HepG2 (cell line): ENCODE measurements at regions not wholly inside any gene's neighbourhood (a gene's known extent, or its start where the extent isn't known, plus 50 kb on each side); places are given as distances from the start of the nearest gene placed in this dataset.

Experiments used
- EP300 ChIP-seq, 3 experiments: sonication (generic) in 1 of 3; formaldehyde crosslinking in 1 of 3; IDR thresholded peaks; 2 replicates each; pipeline versions ENCODE4 v1.5.1 to v1.6.1; 2011 to 2020; ENCODE audit warnings: low read depth in 2 of 3, low read length in 2 of 3, borderline replicate concordance in 1 of 3, improper control_type of control experiment in 1 of 3, mild to moderate bottlenecking in 1 of 3, missing genetic modification reagents in 1 of 3, moderate library complexity in 1 of 3
- FOXA3 ChIP-seq: IDR thresholded peaks from 2 replicates; pipeline ENCODE4 v1.6.1; 2016; ENCODE audit warnings: missing genetic modification reagents, missing compliant biosample characterization
- GATAD2A ChIP-seq: IDR thresholded peaks from 2 replicates; pipeline ENCODE4 v1.6.1; 2016
- HDAC2 ChIP-seq: sonication (generic); formaldehyde crosslinking; IDR thresholded peaks from 2 replicates; pipeline ENCODE4 v1.4.0; 2020; ENCODE audit warnings: missing genetic modification reagents
- LCORL ChIP-seq, 2 experiments: fragments of 450-650 bp in 1 of 2; sonication (generic) in 1 of 2; formaldehyde crosslinking in 1 of 2; IDR thresholded peaks; 2 replicates each; pipeline versions ENCODE4 v1.5.0 to v1.6.1; 2017 to 2020; ENCODE audit warnings: antibody characterized with exemption in 1 of 2, missing genetic modification reagents in 1 of 2
- MAFF ChIP-seq: IDR thresholded peaks from 2 replicates; pipeline ENCODE4 v1.6.1; 2011; ENCODE audit warnings: low read depth, low read length, improper control_type of control experiment
- MAFG ChIP-seq: sonication (generic); formaldehyde crosslinking; IDR thresholded peaks from 2 replicates; pipeline ENCODE4 v1.5.1; 2020; ENCODE audit warnings: mild to moderate bottlenecking, missing genetic modification reagents
- MAFK ChIP-seq, 2 experiments: IDR thresholded peaks in 1 of 2; conservative IDR thresholded peaks in 1 of 2; 2 replicates each; pipeline ENCODE4 v1.6.1; 2011; ENCODE audit warnings: improper control_type of control experiment in 2 of 2, low read length in 2 of 2
- MAZ ChIP-seq, 2 experiments: sonication (generic) in 1 of 2; formaldehyde crosslinking in 1 of 2; IDR thresholded peaks; 2 replicates each; pipeline versions ENCODE4 v1.5.0 to v1.6.1; 2012 to 2020; ENCODE audit warnings: low read depth in 2 of 2, mild to moderate bottlenecking in 2 of 2, borderline replicate concordance in 1 of 2, improper control_type of control experiment in 1 of 2, low read length in 1 of 2, missing genetic modification reagents in 1 of 2, moderate library complexity in 1 of 2
- MIER3 ChIP-seq: IDR thresholded peaks from 2 replicates; pipeline ENCODE4 v1.6.1; 2016; ENCODE audit warnings: missing compliant biosample characterization, borderline replicate concordance
- MXI1 ChIP-seq: IDR thresholded peaks from 3 replicates; pipeline ENCODE4 v1.6.1; 2012; ENCODE audit warnings: low read depth, low read length, inconsistent platforms, borderline replicate concordance
- NAIF1 ChIP-seq: sonication (generic); formaldehyde crosslinking; IDR thresholded peaks from 2 replicates; pipeline ENCODE4 v1.5.0; 2020; ENCODE audit warnings: mild to moderate bottlenecking, missing genetic modification reagents, borderline replicate concordance
- NFE2 ChIP-seq: sonication (generic); formaldehyde crosslinking; IDR thresholded peaks from 2 replicates; pipeline ENCODE4 v1.4.0; 2020; ENCODE audit warnings: missing genetic modification reagents
- NR2C2 ChIP-seq: sonication (generic); formaldehyde crosslinking; IDR thresholded peaks from 2 replicates; pipeline ENCODE4 v1.4.0; 2020; ENCODE audit warnings: missing genetic modification reagents, mild to moderate bottlenecking, moderate library complexity, borderline replicate concordance
- NR2F6 ChIP-seq, 2 experiments: IDR thresholded peaks; 2 replicates each; pipeline ENCODE4 v1.6.1; 2016; ENCODE audit warnings: antibody characterized with exemption in 1 of 2, mild to moderate bottlenecking in 1 of 2
- RBFOX2 ChIP-seq: fragments of 200-400 bp; formaldehyde crosslinking; IDR thresholded peaks from 2 replicates; pipeline ENCODE4 v1.6.1; 2017; ENCODE audit warnings: low read depth, mild to moderate bottlenecking, low read length
- RXRB ChIP-seq: IDR thresholded peaks from 2 replicates; pipeline ENCODE4 v1.6.1; 2016; ENCODE audit warnings: borderline replicate concordance, missing genetic modification reagents, missing compliant biosample characterization
- SALL1 ChIP-seq: sonication (generic); formaldehyde crosslinking; IDR thresholded peaks from 2 replicates; pipeline ENCODE4 v1.8.0; 2022; ENCODE audit warnings: mild to moderate bottlenecking, missing genetic modification reagents
- TCF7 ChIP-seq: sonication (generic); IDR thresholded peaks from 2 replicates; pipeline ENCODE4 v1.6.1; 2016; ENCODE audit warnings: antibody characterized with exemption, low read depth
- YY1 ChIP-seq: IDR thresholded peaks from 2 replicates; pipeline ENCODE4 v1.6.1; 2011; ENCODE audit warnings: low read length, low read depth, moderate library complexity, mild to moderate bottlenecking; ENCODE audit not compliant: insufficient read depth, insufficient replicate concordance
- ZMYM3 ChIP-seq: sonication (generic); formaldehyde crosslinking; IDR thresholded peaks from 2 replicates; pipeline ENCODE4 v1.5.1; 2020; ENCODE audit warnings: mild to moderate bottlenecking, missing genetic modification reagents
- ZNF256 ChIP-seq: sonication (generic); formaldehyde crosslinking; conservative IDR thresholded peaks from 2 replicates; pipeline ENCODE4 v1.4.0; 2020; ENCODE audit warnings: missing genetic modification reagents
- ZNF460 ChIP-seq: sonication (generic); formaldehyde crosslinking; IDR thresholded peaks from 2 replicates; pipeline ENCODE4 v1.5.1; 2020; ENCODE audit warnings: missing genetic modification reagents, mild to moderate bottlenecking, borderline replicate concordance
- TF ChIP-seq, protein P1 (sequence below): IDR thresholded peaks from 2 replicates; pipeline ENCODE4 v1.4.0; 2020; ENCODE audit warnings: mild to moderate bottlenecking, missing genetic modification reagents
- TF ChIP-seq, protein P2 (sequence below): sonication (generic); formaldehyde crosslinking; conservative IDR thresholded peaks from 2 replicates; pipeline ENCODE4 v1.4.0; 2020; ENCODE audit warnings: missing genetic modification reagents
- TF ChIP-seq, protein P3 (sequence below): sonication (generic); formaldehyde crosslinking; IDR thresholded peaks from 2 replicates; pipeline ENCODE4 v1.5.0; 2020; ENCODE audit warnings: missing genetic modification reagents

DNA sequence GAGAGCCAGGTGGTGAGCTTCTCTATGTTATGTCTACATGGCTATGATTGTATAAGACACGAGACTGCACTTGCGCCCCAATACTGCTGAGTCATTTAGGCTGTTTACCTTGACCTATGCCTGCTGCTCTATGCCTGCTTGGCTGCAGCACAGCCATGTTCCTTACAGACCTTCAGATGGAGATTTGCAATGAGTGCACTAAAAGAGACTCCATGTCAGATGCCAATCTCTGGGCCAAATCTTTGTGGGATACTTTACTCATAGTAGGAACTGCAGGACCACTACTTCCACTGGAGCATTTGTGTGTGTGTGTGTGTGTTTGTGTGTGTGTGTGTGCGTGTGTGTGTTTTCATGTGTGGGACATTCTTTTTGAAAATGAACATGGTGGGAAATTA is 50.0 kb upstream of the KMT2E start (continued):
- TF ChIP-seq, protein P1, sequence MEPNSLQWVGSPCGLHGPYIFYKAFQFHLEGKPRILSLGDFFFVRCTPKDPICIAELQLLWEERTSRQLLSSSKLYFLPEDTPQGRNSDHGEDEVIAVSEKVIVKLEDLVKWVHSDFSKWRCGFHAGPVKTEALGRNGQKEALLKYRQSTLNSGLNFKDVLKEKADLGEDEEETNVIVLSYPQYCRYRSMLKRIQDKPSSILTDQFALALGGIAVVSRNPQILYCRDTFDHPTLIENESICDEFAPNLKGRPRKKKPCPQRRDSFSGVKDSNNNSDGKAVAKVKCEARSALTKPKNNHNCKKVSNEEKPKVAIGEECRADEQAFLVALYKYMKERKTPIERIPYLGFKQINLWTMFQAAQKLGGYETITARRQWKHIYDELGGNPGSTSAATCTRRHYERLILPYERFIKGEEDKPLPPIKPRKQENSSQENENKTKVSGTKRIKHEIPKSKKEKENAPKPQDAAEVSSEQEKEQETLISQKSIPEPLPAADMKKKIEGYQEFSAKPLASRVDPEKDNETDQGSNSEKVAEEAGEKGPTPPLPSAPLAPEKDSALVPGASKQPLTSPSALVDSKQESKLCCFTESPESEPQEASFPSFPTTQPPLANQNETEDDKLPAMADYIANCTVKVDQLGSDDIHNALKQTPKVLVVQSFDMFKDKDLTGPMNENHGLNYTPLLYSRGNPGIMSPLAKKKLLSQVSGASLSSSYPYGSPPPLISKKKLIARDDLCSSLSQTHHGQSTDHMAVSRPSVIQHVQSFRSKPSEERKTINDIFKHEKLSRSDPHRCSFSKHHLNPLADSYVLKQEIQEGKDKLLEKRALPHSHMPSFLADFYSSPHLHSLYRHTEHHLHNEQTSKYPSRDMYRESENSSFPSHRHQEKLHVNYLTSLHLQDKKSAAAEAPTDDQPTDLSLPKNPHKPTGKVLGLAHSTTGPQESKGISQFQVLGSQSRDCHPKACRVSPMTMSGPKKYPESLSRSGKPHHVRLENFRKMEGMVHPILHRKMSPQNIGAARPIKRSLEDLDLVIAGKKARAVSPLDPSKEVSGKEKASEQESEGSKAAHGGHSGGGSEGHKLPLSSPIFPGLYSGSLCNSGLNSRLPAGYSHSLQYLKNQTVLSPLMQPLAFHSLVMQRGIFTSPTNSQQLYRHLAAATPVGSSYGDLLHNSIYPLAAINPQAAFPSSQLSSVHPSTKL (CRISPR knock-in tag), result peak; percentile 74
- TF ChIP-seq, protein P2, sequence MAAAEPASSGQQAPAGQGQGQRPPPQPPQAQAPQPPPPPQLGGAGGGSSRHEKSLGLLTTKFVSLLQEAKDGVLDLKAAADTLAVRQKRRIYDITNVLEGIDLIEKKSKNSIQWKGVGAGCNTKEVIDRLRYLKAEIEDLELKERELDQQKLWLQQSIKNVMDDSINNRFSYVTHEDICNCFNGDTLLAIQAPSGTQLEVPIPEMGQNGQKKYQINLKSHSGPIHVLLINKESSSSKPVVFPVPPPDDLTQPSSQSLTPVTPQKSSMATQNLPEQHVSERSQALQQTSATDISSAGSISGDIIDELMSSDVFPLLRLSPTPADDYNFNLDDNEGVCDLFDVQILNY (CRISPR knock-in tag), result no peak
- TF ChIP-seq LCORL (IDR thresholded peaks at IDR 0.05) (no peak), LCORL (CRISPR knock-in tag; IDR thresholded peaks at IDR 0.05) (0 out of 2 replicates have a peak, but pooled peaks have one; percentile 44), FOXA3 (peak; percentile 84), HDAC2 (CRISPR knock-in tag) (0 out of 2 replicates have a peak, but pooled peaks have one; percentile 22), GATAD2A (CRISPR knock-in tag) (peak; percentile 82), MIER3 (0 out of 2 replicates have a peak, but pooled peaks have one; percentile 50), MAFF (peak; percentile 89), EP300 (IDR thresholded peaks at IDR 0.05; ENCODE audit: low read depth in 2 of 2, low read length in 2 of 2) (peak in 1 of 2 experiments; percentile 55; a peak in 2 of 4 replicates), EP300 (CRISPR knock-in tag; IDR thresholded peaks at IDR 0.05; ENCODE audit: borderline replicate concordance) (peak; percentile 17; the same call in 1 of the 2 replicates), ZMYM3 (CRISPR knock-in tag) (no peak), ZNF256 (CRISPR knock-in tag) (no peak), RBFOX2 (no peak), ZNF460 (no peak), NAIF1 (CRISPR knock-in tag) (no peak), MAFG (peak; percentile 88), MAZ (IDR thresholded peaks at IDR 0.05; ENCODE audit: borderline replicate concordance, low read depth, low read length) (no peak), MAZ (CRISPR knock-in tag; IDR thresholded peaks at IDR 0.05; ENCODE audit: low read depth) (no peak), NFE2 (CRISPR knock-in tag) (peak; percentile 97), NR2C2 (CRISPR knock-in tag) (peak; percentile 54; the same call in 1 of the 2 replicates), NR2F6 (IDR thresholded peaks at IDR 0.05) (peak; percentile 81), NR2F6 (CRISPR knock-in tag; IDR thresholded peaks at IDR 0.05) (peak; percentile 70), SALL1 (CRISPR knock-in tag) (peak; percentile 69), RXRB (CRISPR knock-in tag) (peak; percentile 53; the same call in 1 of the 2 replicates), MAFK (conservative IDR thresholded peaks at IDR 0.05 in 1 of 2, IDR thresholded peaks at IDR 0.05 in 1 of 2; ENCODE audit: low read length in 2 of 2) (peak; percentile 88 to 96), MXI1 (peak; percentile 46; the same call in 1 of the 3 replicates), TCF7 (no peak), YY1 (peak; percentile 31)
- TF ChIP-seq, protein P3, sequence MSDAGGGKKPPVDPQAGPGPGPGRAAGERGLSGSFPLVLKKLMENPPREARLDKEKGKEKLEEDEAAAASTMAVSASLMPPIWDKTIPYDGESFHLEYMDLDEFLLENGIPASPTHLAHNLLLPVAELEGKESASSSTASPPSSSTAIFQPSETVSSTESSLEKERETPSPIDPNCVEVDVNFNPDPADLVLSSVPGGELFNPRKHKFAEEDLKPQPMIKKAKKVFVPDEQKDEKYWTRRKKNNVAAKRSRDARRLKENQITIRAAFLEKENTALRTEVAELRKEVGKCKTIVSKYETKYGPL, result peak; percentile 32; the same call in 1 of the 2 replicates
